ENCODE measurements at regions not wholly inside any gene's neighbourhood (a gene's known extent, or its start where the extent isn't known, plus 50 kb on each side); places are given as distances from the start of the nearest gene placed in this dataset.

DNA sequence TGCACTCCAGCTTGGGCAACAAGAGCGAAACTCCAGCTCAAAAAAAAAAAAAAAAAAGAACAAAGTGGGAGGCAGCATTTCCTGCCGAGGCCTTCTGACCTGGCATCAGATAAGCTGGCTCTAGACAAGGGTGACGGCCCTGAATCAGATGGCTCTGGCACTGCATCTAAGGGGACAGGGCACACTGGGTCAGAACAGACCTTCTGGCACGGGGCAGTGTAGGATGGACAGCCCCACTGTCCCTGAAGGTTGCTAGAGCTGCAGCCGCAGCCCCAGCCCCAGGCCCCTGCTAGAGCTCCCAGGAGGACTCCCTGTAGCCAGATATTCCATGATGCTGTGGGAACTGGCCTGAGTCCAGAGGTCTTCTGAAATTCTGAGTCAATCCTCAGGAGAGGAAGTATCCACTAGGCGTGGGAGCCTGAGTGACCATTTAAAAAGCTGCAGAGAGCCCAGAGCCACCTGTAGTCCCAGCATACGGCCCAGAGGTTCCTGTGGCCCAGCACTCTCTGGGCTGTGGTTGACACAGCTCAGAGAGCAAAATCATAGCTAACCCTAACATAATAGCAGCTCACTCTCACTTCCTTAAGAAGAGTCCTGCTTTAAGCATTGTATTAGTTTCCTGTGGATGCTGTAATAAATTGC, 69.2 kb upstream of the MFGE8 start:
- TF ChIP-seq, protein P1, sequence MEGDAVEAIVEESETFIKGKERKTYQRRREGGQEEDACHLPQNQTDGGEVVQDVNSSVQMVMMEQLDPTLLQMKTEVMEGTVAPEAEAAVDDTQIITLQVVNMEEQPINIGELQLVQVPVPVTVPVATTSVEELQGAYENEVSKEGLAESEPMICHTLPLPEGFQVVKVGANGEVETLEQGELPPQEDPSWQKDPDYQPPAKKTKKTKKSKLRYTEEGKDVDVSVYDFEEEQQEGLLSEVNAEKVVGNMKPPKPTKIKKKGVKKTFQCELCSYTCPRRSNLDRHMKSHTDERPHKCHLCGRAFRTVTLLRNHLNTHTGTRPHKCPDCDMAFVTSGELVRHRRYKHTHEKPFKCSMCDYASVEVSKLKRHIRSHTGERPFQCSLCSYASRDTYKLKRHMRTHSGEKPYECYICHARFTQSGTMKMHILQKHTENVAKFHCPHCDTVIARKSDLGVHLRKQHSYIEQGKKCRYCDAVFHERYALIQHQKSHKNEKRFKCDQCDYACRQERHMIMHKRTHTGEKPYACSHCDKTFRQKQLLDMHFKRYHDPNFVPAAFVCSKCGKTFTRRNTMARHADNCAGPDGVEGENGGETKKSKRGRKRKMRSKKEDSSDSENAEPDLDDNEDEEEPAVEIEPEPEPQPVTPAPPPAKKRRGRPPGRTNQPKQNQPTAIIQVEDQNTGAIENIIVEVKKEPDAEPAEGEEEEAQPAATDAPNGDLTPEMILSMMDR (IDR thresholded peaks at IDR 0.05; ENCODE audit: low read depth, low read length, poor library complexity, severe bottlenecking), result no peak
- TF ChIP-seq EZH2phosphoT487 (IDR thresholded peaks at IDR 0.05; ENCODE audit: borderline replicate concordance, low read length), result no peak

Measured in DOHH2 (cell line).